Neutrophil (primary cell): ENCODE measurements at regions not wholly inside any gene's neighbourhood (a gene's known extent, or its start where the extent isn't known, plus 50 kb on each side); places are given as distances from the start of the nearest gene placed in this dataset.
"Not testable (repeated sequence)": the region's sequence is repeated elsewhere in the genome, so short reads cannot be mapped to it uniquely, and the experiment has no call there.

Source experiments
- H3K27ac ChIP-seq: fragments of 200-600 bp; sonication (generic); 2 replicates; pipeline ENCODE4 v1.5.1; 2016; ENCODE audit warnings: mild to moderate bottlenecking, moderate library complexity
- H3K27me3 ChIP-seq: fragments of 200-600 bp; sonication (generic); 2 replicates; pipeline ENCODE4 v1.6.0; 2016; ENCODE audit warnings: mild to moderate bottlenecking
- H3K36me3 ChIP-seq: fragments of 200-600 bp; sonication (generic); 2 replicates; pipeline ENCODE4 v1.5.1; 2017
- H3K4me1 ChIP-seq, 2 experiments: fragments of 200-600 bp in 1 of 2; sonication (generic) in 1 of 2; 1 replicate in 1 of 2; 2 replicates in 1 of 2; pipeline versions ENCODE4 v1.5.1 to v1.6.1; 2013 to 2016; ENCODE audit warnings: low read depth in 1 of 2, low read length in 1 of 2, mild to moderate bottlenecking in 1 of 2, moderate library complexity in 1 of 2; ENCODE audit not compliant: control insufficient read depth in 1 of 2, insufficient read depth in 1 of 2
- H3K4me3 ChIP-seq, 2 experiments: fragments of 200-600 bp in 1 of 2; sonication (generic) in 1 of 2; 1 replicate in 1 of 2; 2 replicates in 1 of 2; pipeline ENCODE4 v1.5.1; 2013 to 2016; ENCODE audit warnings: low read depth in 1 of 2, low read length in 1 of 2, mild to moderate bottlenecking in 1 of 2, moderate library complexity in 1 of 2
- H3K9me3 ChIP-seq: fragments of 200-600 bp; sonication (generic); 2 replicates; pipeline ENCODE4 v1.5.1; 2016
- CTCF ChIP-seq: fragments of 200-600 bp; sonication (generic); IDR thresholded peaks from 2 replicates; pipeline ENCODE4 v1.5.1; 2016; ENCODE audit warnings: antibody characterized with exemption

GRCh38 chr12:19910681-19911080, 457.7 kb upstream of the PDE3A start:
- no peak overlapping the region for H3K4me3 ChIP-seq
- H3K36me3 ChIP-seq, result no peaks in the 10 kb centered on the region
- H3K9me3 ChIP-seq, result no peaks in the 10 kb centered on the region
- H3K27ac ChIP-seq, result no peak overlapping the region
- peaks cover 13 to 19% of the 10 kb centered on the region in 2 experiments for H3K4me1 ChIP-seq
- no peaks in the 10 kb centered on the region for H3K27me3 ChIP-seq
- TF ChIP-seq CTCF, result no peak

- Histone ChIP-seq H3K9me3 (no peaks in the 10 kb centered on the region), H3K27me3 (no peaks in the 10 kb centered on the region), H3K4me3 (no peak overlapping the region), H3K4me1 (peaks cover 13 to 19% of the 10 kb centered on the region in 2 experiments), H3K36me3 (no peaks in the 10 kb centered on the region), H3K27ac (no peak overlapping the region)
- TF ChIP-seq CTCF, result no peak
Measured at GRCh38 chr12:19912991-19913390, 455.3 kb upstream of the PDE3A start.

- Histone ChIP-seq H3K4me3 (no peak overlapping the region), H3K27ac (no peak overlapping the region), H3K27me3 (no peaks in the 10 kb centered on the region), H3K9me3 (no peaks in the 10 kb centered on the region), H3K4me1 (no peaks in the 10 kb centered on the region), H3K36me3 (no peaks in the 10 kb centered on the region)
- no peak for TF ChIP-seq CTCF
Measured at GRCh38 chr12:19915392-19916195, 452.7 kb upstream of the PDE3A start.

GRCh38 chr12:19916196-19916753, 452.1 kb upstream of the PDE3A start:
- Histone ChIP-seq H3K4me1 (no peaks in the 10 kb centered on the region), H3K4me3 (no peak overlapping the region), H3K27me3 (no peaks in the 10 kb centered on the region), H3K27ac (no peak overlapping the region), H3K36me3 (no peaks in the 10 kb centered on the region), H3K9me3 (no peaks in the 10 kb centered on the region)
- no peak for TF ChIP-seq CTCF

- H3K9me3 ChIP-seq, result no peaks in the 10 kb centered on the region
- no peak overlapping the region for H3K27ac ChIP-seq
- H3K4me1 ChIP-seq, result no peaks in the 10 kb centered on the region
- H3K4me3 ChIP-seq, result no peak overlapping the region
- no peaks in the 10 kb centered on the region for H3K27me3 ChIP-seq
- no peaks in the 10 kb centered on the region for H3K36me3 ChIP-seq
- TF ChIP-seq CTCF, result no peak
Measured at GRCh38 chr12:19916974-19917373, 451.4 kb upstream of the PDE3A start.

- H3K27me3 ChIP-seq, H3K4me3 ChIP-seq, H3K36me3 ChIP-seq, H3K27ac ChIP-seq, H3K9me3 ChIP-seq, H3K4me1 ChIP-seq: not testable (repeated sequence)
Measured at GRCh38 chr12:19921716-19922115, 446.6 kb upstream of the PDE3A start.
